ENCODE measurements at regions not wholly inside any gene's neighbourhood (a gene's known extent, or its start where the extent isn't known, plus 50 kb on each side); places are given as distances from the start of the nearest gene placed in this dataset.

GRCh38 chr2:2940061-2940460 is 437.6 kb downstream of the EIPR1 start:
- H3K4me3 ChIP-seq: no peak overlapping the region
- no peak overlapping the region for H3K27ac ChIP-seq

GRCh38 chr2:2939078-2939795 is 438.4 kb downstream of the EIPR1 start:
- Histone ChIP-seq H3K27ac (no peak overlapping the region), H3K4me3 (no peak overlapping the region)

- no peak overlapping the region for H3K27ac ChIP-seq
- H3K4me3 ChIP-seq: no peak overlapping the region
Observed at GRCh38 chr2:2938481-2938880, 439.1 kb downstream of the EIPR1 start.

- no peak overlapping the region for H3K4me3 ChIP-seq
Observed at GRCh38 chr2:2935445-2936149, 442.0 kb downstream of the EIPR1 start.

GRCh38 chr2:2933426-2933825 is 444.2 kb downstream of the EIPR1 start:
- no peak overlapping the region for H3K4me3 ChIP-seq
- H3K27ac ChIP-seq: no peak overlapping the region

More at GRCh38 chr2:2935445-2936149, 442.0 kb downstream of the EIPR1 start:
- H3K27ac ChIP-seq: no peak overlapping the region

GRCh38 chr2:2932692-2933305 is 444.8 kb downstream of the EIPR1 start:
- H3K4me3 ChIP-seq: no peak overlapping the region
- H3K27ac ChIP-seq: no peak overlapping the region

GRCh38 chr2:2932189-2932588 is 445.4 kb downstream of the EIPR1 start:
- H3K27ac ChIP-seq: no peak overlapping the region
- H3K4me3 ChIP-seq: no peak overlapping the region

- Histone ChIP-seq H3K27ac (no peak overlapping the region), H3K4me3 (no peak overlapping the region)
Observed at GRCh38 chr2:2931318-2932075, 446.1 kb downstream of the EIPR1 start.

- H3K4me3 ChIP-seq: no peak overlapping the region
Observed at GRCh38 chr2:2930841-2931240, 446.8 kb downstream of the EIPR1 start.

GRCh38 chr2:2926858-2927175 is 450.8 kb downstream of the EIPR1 start:
- no peak overlapping the region for H3K4me3 ChIP-seq
- H3K27ac ChIP-seq: no peak overlapping the region

More at GRCh38 chr2:2930841-2931240, 446.8 kb downstream of the EIPR1 start:
- no peak overlapping the region for H3K27ac ChIP-seq

GRCh38 chr2:2926009-2926857 is 451.4 kb downstream of the EIPR1 start:
- Histone ChIP-seq H3K4me3 (no peak overlapping the region), H3K27ac (no peak overlapping the region)

- H3K27ac ChIP-seq: no peak overlapping the region
- H3K4me3 ChIP-seq: no peak overlapping the region
Observed at GRCh38 chr2:2922156-2922555, 455.5 kb downstream of the EIPR1 start.

- H3K4me3 ChIP-seq: no peak overlapping the region
- H3K27ac ChIP-seq: no peak overlapping the region
Observed at GRCh38 chr2:2921011-2921720, 456.5 kb downstream of the EIPR1 start.

GRCh38 chr2:2919574-2920365 is 457.8 kb downstream of the EIPR1 start:
- H3K27ac ChIP-seq: no peak overlapping the region
- H3K4me3 ChIP-seq: no peak overlapping the region

- no peak overlapping the region for H3K4me3 ChIP-seq
- no peak overlapping the region for H3K27ac ChIP-seq
Observed at GRCh38 chr2:2919026-2919425, 458.6 kb downstream of the EIPR1 start.

GRCh38 chr2:2916621-2917020 is 461.0 kb downstream of the EIPR1 start:
- no peak overlapping the region for H3K4me3 ChIP-seq
- no peak overlapping the region for H3K27ac ChIP-seq

GRCh38 chr2:2914252-2914651 is 463.4 kb downstream of the EIPR1 start:
- Histone ChIP-seq H3K27ac (no peak overlapping the region), H3K4me3 (no peak overlapping the region)

- no peak overlapping the region for H3K27ac ChIP-seq
- H3K4me3 ChIP-seq: no peak overlapping the region
Observed at GRCh38 chr2:2913601-2914120, 464.0 kb downstream of the EIPR1 start.

Measured in skin epidermis (tissue), 12 donors.